ENCODE measurements at regions not wholly inside any gene's neighbourhood (a gene's known extent, or its start where the extent isn't known, plus 50 kb on each side); places are given as distances from the start of the nearest gene placed in this dataset.

DNA sequence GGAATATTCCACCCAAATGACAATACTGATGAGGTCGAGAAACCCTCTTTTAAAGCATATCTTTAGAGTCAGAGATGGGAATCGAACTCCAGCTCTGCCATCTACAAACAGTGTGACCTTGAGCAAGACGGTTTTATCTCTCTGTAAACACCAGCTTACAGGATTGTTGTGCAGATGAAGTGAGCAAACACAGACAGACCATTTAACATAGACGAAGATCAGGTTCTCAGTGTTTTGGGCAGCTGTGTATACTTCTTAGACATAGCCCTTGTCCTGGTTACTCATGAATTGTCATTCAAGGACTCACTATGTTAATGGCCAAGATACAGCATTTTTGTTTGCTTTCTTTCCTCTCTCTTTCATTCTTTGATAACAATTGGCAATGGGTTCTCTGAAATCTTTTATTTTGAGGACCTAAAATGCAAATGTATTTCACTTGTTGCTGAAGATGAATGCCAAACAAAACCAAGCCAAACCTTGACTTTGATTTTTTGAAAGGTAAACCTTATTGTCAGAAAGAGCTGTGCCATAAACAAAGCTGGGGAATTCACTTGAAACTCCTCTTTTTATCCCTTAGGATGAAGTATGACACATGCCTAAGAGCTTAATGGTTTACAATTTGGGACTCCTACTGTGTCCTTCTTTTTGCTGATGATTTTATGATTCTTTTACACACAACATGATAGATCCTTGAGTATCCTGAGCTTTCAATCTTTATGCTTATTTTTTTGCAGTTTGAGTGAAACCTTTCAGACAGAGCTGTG, 250.0 kb upstream of the PDZRN3 start:
- Histone ChIP-seq H3K4me3 (no peak overlapping the region), H3K9me3 (no peaks in the 10 kb centered on the region), H3K4me1 (no peaks in the 10 kb centered on the region), H3K4me2 (no peak overlapping the region), H3K27ac (no peak overlapping the region)
- CTCF ChIA-PET, result interaction anchor here (1.2 kb wide), 1 partner anchor 155 kb away, joined by 3 read pairs; no protein-coding TSS in a partner anchor
- no peak for ATAC-seq
- no peak for FAIRE-seq
- POLR2A ChIA-PET, result no interaction called here
- WGBS (ENCODE audit: missing lambda C conversion rate), result 0% methylated on average over 4 of the region's 4 CpGs
- DNase-seq (ENCODE audit: low read depth in 1 of 2, low spot score in 1 of 2), result no peak
- TF ChIP-seq POLR2A (IDR thresholded peaks at IDR 0.05; ENCODE audit: low read length) (no peak), SREBF2 (IDR thresholded peaks at IDR 0.05) (no peak), FOSL2 (IDR thresholded peaks at IDR 0.05) (no peak), FOSL2 (CRISPR knock-in tag; IDR thresholded peaks at IDR 0.05) (no peak), REST (IDR thresholded peaks at IDR 0.05) (no peak), NPAS2 (CRISPR knock-in tag; IDR thresholded peaks at IDR 0.05; ENCODE audit: borderline replicate concordance) (no peak), CBX8 (IDR thresholded peaks at IDR 0.05) (no peak), HOXA7 (CRISPR knock-in tag; IDR thresholded peaks at IDR 0.05) (no peak), TP53 (CRISPR knock-in tag; IDR thresholded peaks at IDR 0.05) (no peak), JUNB (IDR thresholded peaks at IDR 0.05) (no peak), FOSB (CRISPR knock-in tag; IDR thresholded peaks at IDR 0.05) (no peak), CBX2 (IDR thresholded peaks at IDR 0.05; ENCODE audit: borderline replicate concordance, low read depth) (no peak), FOXS1 (CRISPR knock-in tag; IDR thresholded peaks at IDR 0.05) (no peak), CEBPB (IDR thresholded peaks at IDR 0.05) (no peak), ZSCAN20 (CRISPR knock-in tag; IDR thresholded peaks at IDR 0.05) (no peak), KDM1A (IDR thresholded peaks at IDR 0.05; ENCODE audit: low read depth) (no peak), BCL3 (IDR thresholded peaks at IDR 0.05) (no peak), TFCP2L1 (CRISPR knock-in tag; IDR thresholded peaks at IDR 0.05) (no peak), ZC3H11A (IDR thresholded peaks at IDR 0.05) (no peak)

GRCh38 chr3:73874161-73874560, 249.4 kb upstream of the PDZRN3 start:
- Histone ChIP-seq H3K4me3 (no peak overlapping the region), H3K27ac (no peak overlapping the region), H3K9me3 (no peaks in the 10 kb centered on the region), H3K4me2 (no peak overlapping the region), H3K4me1 (no peaks in the 10 kb centered on the region)
- WGBS (ENCODE audit: missing lambda C conversion rate), result 3% methylated on average over 4 of the region's 4 CpGs
- DNase-seq (ENCODE audit: low read depth in 1 of 2, low spot score in 1 of 2), result no peak
- CTCF ChIA-PET, result interaction anchor here (0.7 to 1.2 kb wide), 2 partner anchors 11 to 155 kb away, joined by 3 read pairs; no protein-coding TSS in a partner anchor
- POLR2A ChIA-PET, result no interaction called here
- no peak for TF ChIP-seq MAFK (IDR thresholded peaks at IDR 0.05; ENCODE audit: partially characterized antibody)
- TF ChIP-seq MAX (IDR thresholded peaks at IDR 0.05), result no peak
- TF ChIP-seq CBX8 (IDR thresholded peaks at IDR 0.05), result no peak
- ATAC-seq, result no peak
- no peak for FAIRE-seq
